ENCODE measurements at regions not wholly inside any gene's neighbourhood (a gene's known extent, or its start where the extent isn't known, plus 50 kb on each side); places are given as distances from the start of the nearest gene placed in this dataset.

DNA sequence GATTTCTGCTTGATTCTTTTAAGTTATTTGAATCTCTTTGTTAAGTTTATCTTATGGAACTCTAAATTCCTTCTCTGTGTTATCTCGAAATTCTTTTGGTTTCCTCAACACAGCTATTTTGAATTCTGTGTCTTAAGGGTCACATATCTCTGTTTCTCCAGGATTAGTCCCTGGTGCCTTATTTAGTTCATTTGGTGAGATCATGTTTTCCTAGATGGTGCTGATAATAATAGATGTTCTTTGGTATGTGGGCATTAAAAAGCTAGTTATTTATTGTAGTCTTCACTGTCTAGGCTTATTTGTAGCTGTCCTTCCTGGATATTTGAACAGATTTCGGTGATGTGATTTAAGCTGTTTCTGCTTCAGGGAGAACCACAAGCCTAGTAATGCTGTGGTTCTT, 615.6 kb upstream of the NECTIN3 start:
- no peak for DNase-seq (ENCODE audit: low spot score)
- Histone ChIP-seq H3K9ac (ENCODE audit: low read depth in 1 of 2, low read length in 2 of 2) (no peak overlapping the region), H3K27me3 (ENCODE audit: control insufficient read depth in 4 of 4, insufficient read depth in 4 of 4, low read length in 3 of 4) (no peaks in the 10 kb centered on the region), H3K9me3 (ENCODE audit: control insufficient read depth in 4 of 4, low read length in 3 of 4) (no peaks in the 10 kb centered on the region), H3K4me1 (ENCODE audit: control insufficient read depth in 4 of 4, insufficient read depth in 4 of 4, low read length in 3 of 4) (no peaks in the 10 kb centered on the region), H3K4me3 (ENCODE audit: low read depth in 1 of 3, low read length in 3 of 3) (no peak overlapping the region), H3K36me3 (ENCODE audit: control insufficient read depth in 4 of 4, insufficient read depth in 3 of 4, low read depth in 1 of 4, low read length in 3 of 4) (no peaks in the 10 kb centered on the region), H3K27ac (ENCODE audit: low read depth in 1 of 2, low read length in 2 of 2) (no peak overlapping the region)
- TF ChIP-seq RAD21 (IDR thresholded peaks at IDR 0.05): no peak
- TF ChIP-seq HNF4A (conservative IDR thresholded peaks at IDR 0.05): no peak
- TF ChIP-seq CTCF (IDR thresholded peaks at IDR 0.05; ENCODE audit: low read depth, low read length, missing input control): no peak
- TF ChIP-seq ATF3 (IDR thresholded peaks at IDR 0.05): no peak
- no peak for TF ChIP-seq GABPA (IDR thresholded peaks at IDR 0.05 in 1 of 2, conservative IDR thresholded peaks at IDR 0.05 in 1 of 2)
- TF ChIP-seq, protein P1, sequence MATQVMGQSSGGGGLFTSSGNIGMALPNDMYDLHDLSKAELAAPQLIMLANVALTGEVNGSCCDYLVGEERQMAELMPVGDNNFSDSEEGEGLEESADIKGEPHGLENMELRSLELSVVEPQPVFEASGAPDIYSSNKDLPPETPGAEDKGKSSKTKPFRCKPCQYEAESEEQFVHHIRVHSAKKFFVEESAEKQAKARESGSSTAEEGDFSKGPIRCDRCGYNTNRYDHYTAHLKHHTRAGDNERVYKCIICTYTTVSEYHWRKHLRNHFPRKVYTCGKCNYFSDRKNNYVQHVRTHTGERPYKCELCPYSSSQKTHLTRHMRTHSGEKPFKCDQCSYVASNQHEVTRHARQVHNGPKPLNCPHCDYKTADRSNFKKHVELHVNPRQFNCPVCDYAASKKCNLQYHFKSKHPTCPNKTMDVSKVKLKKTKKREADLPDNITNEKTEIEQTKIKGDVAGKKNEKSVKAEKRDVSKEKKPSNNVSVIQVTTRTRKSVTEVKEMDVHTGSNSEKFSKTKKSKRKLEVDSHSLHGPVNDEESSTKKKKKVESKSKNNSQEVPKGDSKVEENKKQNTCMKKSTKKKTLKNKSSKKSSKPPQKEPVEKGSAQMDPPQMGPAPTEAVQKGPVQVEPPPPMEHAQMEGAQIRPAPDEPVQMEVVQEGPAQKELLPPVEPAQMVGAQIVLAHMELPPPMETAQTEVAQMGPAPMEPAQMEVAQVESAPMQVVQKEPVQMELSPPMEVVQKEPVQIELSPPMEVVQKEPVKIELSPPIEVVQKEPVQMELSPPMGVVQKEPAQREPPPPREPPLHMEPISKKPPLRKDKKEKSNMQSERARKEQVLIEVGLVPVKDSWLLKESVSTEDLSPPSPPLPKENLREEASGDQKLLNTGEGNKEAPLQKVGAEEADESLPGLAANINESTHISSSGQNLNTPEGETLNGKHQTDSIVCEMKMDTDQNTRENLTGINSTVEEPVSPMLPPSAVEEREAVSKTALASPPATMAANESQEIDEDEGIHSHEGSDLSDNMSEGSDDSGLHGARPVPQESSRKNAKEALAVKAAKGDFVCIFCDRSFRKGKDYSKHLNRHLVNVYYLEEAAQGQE (IDR thresholded peaks at IDR 0.05): no peak
- TF ChIP-seq SP1 (IDR thresholded peaks at IDR 0.05): no peak
- TF ChIP-seq NR2F2 (IDR thresholded peaks at IDR 0.05): no peak
- no peak for TF ChIP-seq MAX (IDR thresholded peaks at IDR 0.05)
- no peak for TF ChIP-seq RXRA (IDR thresholded peaks at IDR 0.05)
- no peak for TF ChIP-seq YY1 (IDR thresholded peaks at IDR 0.05)
- no peak for TF ChIP-seq JUND (IDR thresholded peaks at IDR 0.05)
- no peak for TF ChIP-seq TAF1 (conservative IDR thresholded peaks at IDR 0.05)
- TF ChIP-seq ZBTB33 (IDR thresholded peaks at IDR 0.05): no peak
- no peak for TF ChIP-seq EGR1 (IDR thresholded peaks at IDR 0.05; ENCODE audit: low read depth in 2 of 2)
- TF ChIP-seq HNF4G (IDR thresholded peaks at IDR 0.05): no peak
- no peak for TF ChIP-seq FOXA2 (IDR thresholded peaks at IDR 0.05)
- TF ChIP-seq FOXA1 (IDR thresholded peaks at IDR 0.05): no peak
- WGBS: 89% methylated on average over 2 of the region's 2 CpGs
